Esophagus muscularis mucosa (tissue), 4 donors: ENCODE measurements at regions not wholly inside any gene's neighbourhood (a gene's known extent, or its start where the extent isn't known, plus 50 kb on each side); places are given as distances from the start of the nearest gene placed in this dataset.

Experiments used
- CTCF ChIP-seq, 3 experiments: fragments of 200-600 bp in 2 of 3; fragments of 450-650 bp in 1 of 3; sonication (generic) in 2 of 3; IDR thresholded peaks; one replicate each; pipeline ENCODE4 v1.5.1; 2017 to 2019; ENCODE audit warnings: antibody characterized with exemption in 3 of 3, mild to moderate bottlenecking in 2 of 3, moderate library complexity in 1 of 3
- EP300 ChIP-seq: sonication (generic); formaldehyde crosslinking; IDR thresholded peaks from one replicate; pipeline ENCODE4 v1.6.1; 2017; ENCODE audit warnings: antibody characterized with exemption
- POLR2A ChIP-seq: fragments of 450-650 bp; IDR thresholded peaks from one replicate; pipeline ENCODE4 v1.6.1; 2017; ENCODE audit warnings: antibody characterized with exemption, moderate library complexity, mild to moderate bottlenecking, low read depth

DNA sequence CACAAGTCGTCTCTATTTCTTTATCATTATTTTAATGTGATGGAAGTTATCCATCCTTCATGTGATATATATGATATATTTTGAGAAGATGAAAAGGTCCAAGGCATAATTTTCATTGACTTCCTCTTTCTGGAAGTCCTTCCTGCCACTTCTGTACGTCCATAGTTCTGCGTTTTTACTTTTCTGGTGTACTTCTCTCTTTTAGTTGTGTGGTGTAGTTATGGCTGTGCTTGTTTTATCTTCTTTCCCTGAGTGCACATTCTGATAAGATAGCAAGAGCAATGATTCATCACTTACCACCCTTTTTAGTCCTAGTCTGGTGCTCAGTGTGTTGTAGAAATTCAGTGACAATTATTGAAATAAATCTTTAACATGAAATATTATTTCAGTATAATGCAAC, 231.3 kb upstream of the FERD3L start:
- no peak for TF ChIP-seq CTCF (IDR thresholded peaks at IDR 0.05)
- TF ChIP-seq POLR2A, result no peak
- TF ChIP-seq EP300, result no peak
